Stimulated activated CD4-positive, alpha-beta T cell treated with anti-CD3 and anti-CD28 coated beads, Interleukin-1b, Interleukin-23, amount 100 ng/mL, for 24 hours (primary cell): ENCODE measurements at regions not wholly inside any gene's neighbourhood (a gene's known extent, or its start where the extent isn't known, plus 50 kb on each side); places are given as distances from the start of the nearest gene placed in this dataset.
"Not testable (repeated sequence)": the region's sequence is repeated elsewhere in the genome, so short reads cannot be mapped to it uniquely, and the experiment has no call there.

Experiments used
- DNase-seq, 4 experiments: peaks; one replicate each; pipeline ENCODE4 v3.0.0-alpha.2; 2020; ENCODE audit warnings: low read depth in 4 of 4, low spot score in 1 of 4

DNA sequence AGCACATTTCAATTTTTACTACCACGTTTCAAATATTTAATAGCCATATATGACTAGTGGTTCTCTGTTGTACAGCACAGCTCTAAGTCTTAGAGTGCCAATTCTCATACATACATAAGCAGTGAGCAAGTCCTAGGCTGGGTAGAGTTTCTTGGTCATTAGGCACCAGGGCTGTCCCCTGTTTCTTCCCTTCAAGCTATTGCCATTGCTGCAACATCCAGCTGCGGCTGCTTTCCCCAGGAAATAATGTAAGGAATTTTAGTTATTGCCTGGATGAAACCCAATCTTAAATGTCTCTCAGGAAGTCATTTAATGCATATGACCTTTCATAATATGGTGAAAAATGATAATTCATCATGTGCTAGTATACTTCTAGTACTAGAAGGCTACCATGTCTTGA, 74.1 kb upstream of the PPP3CA start:
- no peak for DNase-seq

DNA sequence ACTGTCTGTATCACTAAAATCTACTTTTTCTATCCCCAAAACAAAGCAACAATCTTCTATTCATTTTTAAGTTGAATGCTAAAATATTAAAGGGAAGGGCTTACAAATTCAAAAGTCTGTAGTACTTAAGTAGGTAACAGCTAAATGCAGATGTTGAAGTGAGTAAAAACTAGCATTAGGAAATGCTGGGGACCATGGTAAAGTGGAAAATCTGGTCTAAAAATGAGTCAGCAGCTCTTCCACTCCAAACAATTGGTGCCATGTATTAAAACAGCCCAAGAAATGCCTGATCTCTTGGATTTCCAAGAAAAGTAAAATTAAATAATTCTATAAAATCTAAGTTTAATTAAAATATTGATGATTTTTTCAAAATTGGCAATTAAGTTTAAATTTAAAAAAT, 73.3 kb upstream of the PPP3CA start:
- DNase-seq, result no peak

DNA sequence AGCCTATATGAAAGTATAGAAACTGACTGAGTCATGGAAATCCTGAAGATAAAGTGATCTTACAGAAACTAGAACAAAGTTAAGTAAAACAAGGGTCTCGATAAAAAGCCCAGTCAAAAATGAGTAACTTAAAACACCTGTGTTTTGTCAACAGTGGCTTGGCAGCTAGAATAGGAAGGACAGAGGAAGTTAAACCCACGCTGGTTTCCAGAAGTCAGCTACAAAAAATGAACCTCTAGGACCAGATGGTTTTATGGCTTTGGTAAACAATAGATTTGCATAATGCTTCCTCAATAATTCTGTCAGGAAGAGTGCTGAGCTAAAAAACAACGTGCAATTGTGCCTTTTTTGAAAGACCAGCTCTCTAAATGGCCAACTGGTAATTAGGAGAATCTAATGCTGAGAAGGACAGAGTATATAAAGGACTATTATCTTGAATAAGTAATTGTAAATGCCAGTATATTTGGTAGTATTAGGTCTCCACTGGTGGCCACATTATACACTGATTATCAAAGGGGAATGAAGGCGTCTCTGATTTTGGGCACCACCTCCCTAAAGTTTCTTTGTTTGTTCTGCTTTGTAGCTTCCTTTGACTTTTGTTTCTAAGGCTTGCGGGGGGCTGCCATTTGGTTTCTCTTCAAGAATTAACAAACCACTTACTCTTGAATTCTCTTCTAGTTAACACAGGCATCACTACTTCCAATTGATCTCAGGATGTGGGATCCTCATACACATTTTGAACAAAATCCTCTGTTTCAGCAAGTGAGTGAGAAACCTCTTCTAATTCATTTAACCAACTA, 72.2 kb upstream of the PPP3CA start:
- DNase-seq, result no peak

DNA sequence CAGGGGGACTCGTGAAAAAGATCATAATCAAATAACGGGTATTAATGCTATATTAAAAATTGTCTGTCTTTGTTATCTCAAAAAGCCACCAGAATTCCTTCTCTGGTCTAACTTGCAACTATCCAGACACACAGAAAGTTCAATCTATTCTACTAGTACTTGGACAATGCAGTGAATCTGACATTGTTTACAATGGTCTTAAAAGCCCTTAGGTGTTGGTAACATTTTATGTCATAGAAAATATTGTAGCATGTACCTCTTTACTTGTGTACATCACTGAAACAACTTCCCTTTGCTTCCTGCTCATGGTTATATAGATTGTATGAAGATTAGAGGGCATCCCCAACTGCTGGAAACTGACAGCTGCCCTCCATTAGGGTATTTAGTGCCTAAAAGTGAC, 71.1 kb upstream of the PPP3CA start:
- DNase-seq, result no peak

GRCh38 chr4:101418055-101418454, 70.7 kb upstream of the PPP3CA start:
- DNase-seq, result peak in 3 of 4 experiments; percentile 9 to 43 (median 19)

- DNase-seq, result no peak
Observed at GRCh38 chr4:101417046-101417445, 69.7 kb upstream of the PPP3CA start.

DNA sequence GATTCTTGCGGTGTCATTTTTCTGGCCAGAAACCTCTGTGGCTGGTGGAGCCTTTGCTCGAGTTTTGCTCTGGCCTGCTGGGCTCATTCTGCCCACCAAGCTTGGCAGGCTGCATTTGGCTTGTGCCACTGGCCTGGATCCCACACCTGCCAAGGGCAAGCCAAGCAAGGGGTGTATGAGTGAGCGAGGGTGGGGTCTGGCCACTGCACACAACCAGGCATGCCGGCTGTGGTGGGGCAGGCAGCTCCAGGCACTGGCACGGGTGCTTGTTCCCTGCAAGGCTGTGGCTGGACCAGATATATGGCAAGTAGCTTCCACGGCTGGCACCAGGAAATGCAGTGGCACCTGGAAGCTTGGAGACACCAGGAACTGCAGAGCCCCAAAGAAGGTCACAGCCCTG, 68.6 kb upstream of the PPP3CA start:
- DNase-seq, result no peak

DNA sequence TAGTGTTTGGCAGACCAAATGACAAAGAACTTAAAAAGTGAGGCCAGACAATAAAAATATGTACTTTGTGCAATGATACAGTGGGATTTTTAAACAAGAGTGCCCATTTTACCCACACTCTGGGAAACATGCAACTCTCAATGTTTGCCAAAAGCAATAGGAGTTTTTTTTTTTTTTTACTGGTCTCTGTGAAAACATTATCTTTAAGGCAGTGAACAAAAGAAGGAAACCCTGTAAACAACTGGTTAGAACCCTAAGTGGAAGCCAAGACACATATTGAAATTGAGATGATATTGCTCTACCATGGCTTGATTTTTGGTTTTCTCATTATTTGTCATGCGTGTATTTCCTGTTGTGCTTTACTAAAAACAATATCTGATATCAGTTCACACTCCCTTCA, 67.2 kb upstream of the PPP3CA start:
- DNase-seq, result no peak

DNA sequence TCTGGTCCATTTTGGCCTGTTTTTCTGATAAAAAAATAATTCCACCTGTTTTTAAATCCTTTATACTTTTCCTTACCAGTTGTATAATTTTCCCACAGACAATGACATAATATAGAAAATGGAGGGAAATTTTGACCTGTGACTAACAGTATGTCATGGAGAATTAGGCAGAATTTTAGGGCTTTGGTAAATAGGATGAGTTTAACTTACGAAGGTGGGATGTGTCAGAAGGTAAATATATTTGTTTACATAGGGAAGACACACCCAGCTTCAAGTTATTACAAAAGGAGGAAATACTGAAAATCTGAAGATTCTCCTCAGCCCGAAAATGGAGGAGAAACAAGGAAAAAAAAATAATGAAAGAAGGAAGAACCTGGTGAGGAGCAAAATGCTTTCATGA, 64.6 kb upstream of the PPP3CA start:
- no peak for DNase-seq

GRCh38 chr4:101411281-101411910, 64.1 kb upstream of the PPP3CA start:
- not testable (repeated sequence) for DNase-seq

DNA sequence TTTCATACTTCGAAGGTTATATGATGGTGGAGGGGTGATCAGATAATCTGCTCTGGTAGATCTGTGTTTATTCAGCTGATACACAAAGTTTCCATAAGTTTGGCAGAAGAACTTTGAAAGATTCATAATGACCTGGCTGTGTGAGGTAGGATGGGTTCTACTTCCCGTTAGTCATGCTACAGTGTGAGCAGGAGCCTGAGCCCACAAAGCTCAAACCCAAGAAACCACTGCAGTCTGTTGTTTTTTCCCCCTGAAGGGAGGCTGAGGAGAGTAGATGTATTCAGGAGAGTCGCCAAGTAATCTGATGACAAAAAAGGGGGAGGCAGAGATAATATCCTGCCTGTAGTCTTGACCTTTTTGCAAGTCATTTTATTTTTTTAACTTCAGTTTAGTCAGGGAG, 52.8 kb upstream of the PPP3CA start:
- no peak for DNase-seq

GRCh38 chr4:101398807-101399206, 51.5 kb upstream of the PPP3CA start:
- no peak for DNase-seq
